GM23338 (cell line): ENCODE measurements at regions not wholly inside any gene's neighbourhood (a gene's known extent, or its start where the extent isn't known, plus 50 kb on each side); places are given as distances from the start of the nearest gene placed in this dataset.

Experiments
- ATAC-seq: fragments of 200-7000 bp; cut with Tn5 transposase; 3 replicates; pipeline ENCODE4 v1.9.1; 2020
- DNase-seq: peaks from one replicate; pipeline ENCODE4 v3.0.0-alpha.2; 2015; ENCODE audit warnings: low spot score
- H2AFZ ChIP-seq: fragments of 200-600 bp; sonication (generic); 2 replicates; pipeline ENCODE4 v1.8.0; 2016; ENCODE audit warnings: antibody characterized with exemption, mild to moderate bottlenecking, moderate library complexity
- H3F3A ChIP-seq: fragments of 200-600 bp; sonication (generic); replicated peaks from 2 replicates; pipeline ENCODE4 v1.8.0; 2017; ENCODE audit warnings: antibody characterized with exemption, mixed run types, low read depth
- H3K27ac ChIP-seq: fragments of 200-600 bp; sonication (generic); 2 replicates; pipeline ENCODE4 v1.6.1; 2016; ENCODE audit warnings: low read depth
- H3K27me3 ChIP-seq: fragments of 200-600 bp; sonication (generic); 2 replicates; pipeline ENCODE4 v1.8.0; 2016; ENCODE audit warnings: mild to moderate bottlenecking, mixed run types, moderate library complexity; ENCODE audit not compliant: insufficient read depth
- H3K36me3 ChIP-seq: fragments of 200-600 bp; sonication (generic); 2 replicates; pipeline ENCODE4 v1.8.0; 2016; ENCODE audit warnings: mild to moderate bottlenecking; ENCODE audit not compliant: insufficient read depth
- H3K4me1 ChIP-seq: fragments of 200-600 bp; sonication (generic); 2 replicates; pipeline ENCODE4 v1.8.0; 2016; ENCODE audit warnings: mild to moderate bottlenecking, moderate library complexity; ENCODE audit not compliant: insufficient read depth
- H3K4me2 ChIP-seq: fragments of 200-600 bp; sonication (generic); 2 replicates; pipeline ENCODE4 v1.7.1; 2017; ENCODE audit warnings: mixed run types
- H3K4me3 ChIP-seq: fragments of 200-600 bp; sonication (generic); 2 replicates; pipeline ENCODE4 v1.6.1; 2016; ENCODE audit warnings: mixed run types
- H3K79me2 ChIP-seq: fragments of 200-600 bp; sonication (generic); replicated peaks from 2 replicates; pipeline ENCODE4 v1.8.0; 2017; ENCODE audit warnings: mild to moderate bottlenecking; ENCODE audit not compliant: insufficient read depth
- H3K9me2 ChIP-seq: fragments of 200-600 bp; sonication (generic); 2 replicates; pipeline ENCODE4 v1.8.0; 2017; ENCODE audit not compliant: insufficient read depth
- H4K20me1 ChIP-seq: fragments of 200-600 bp; sonication (generic); replicated peaks from 2 replicates; pipeline ENCODE4 v1.8.0; 2017; ENCODE audit warnings: mild to moderate bottlenecking; ENCODE audit not compliant: insufficient read depth
- H3K27ac Mint-ChIP-seq: 2 replicates; pipeline ENCODE4 v1.8.0; 2020; ENCODE audit warnings: inconsistent platforms, mild to moderate bottlenecking, moderate library complexity, mixed read lengths
- H3K27me3 Mint-ChIP-seq: 3 replicates; pipeline ENCODE4 v1.8.0; 2022; ENCODE audit warnings: low read depth, mild to moderate bottlenecking, moderate library complexity, mixed read lengths, inconsistent platforms; ENCODE audit not compliant: insufficient read depth, poor library complexity
- H3K36me3 Mint-ChIP-seq: 3 replicates; pipeline ENCODE4 v1.8.0; 2021; ENCODE audit warnings: low read depth, mild to moderate bottlenecking, inconsistent platforms, moderate library complexity, mixed read lengths
- H3K4me1 Mint-ChIP-seq: 3 replicates; pipeline ENCODE4 v1.8.0; 2020; ENCODE audit warnings: mild to moderate bottlenecking, inconsistent platforms, mixed read lengths
- H3K4me3 Mint-ChIP-seq: 3 replicates; pipeline ENCODE4 v1.8.0; 2021; ENCODE audit warnings: moderate library complexity, mild to moderate bottlenecking, inconsistent platforms, mixed read lengths
- H3K9me3 Mint-ChIP-seq: 3 replicates; pipeline ENCODE4 v1.8.0; 2020; ENCODE audit warnings: moderate library complexity, mild to moderate bottlenecking, inconsistent platforms, mixed read lengths
- CREB1 ChIP-seq: fragments of 250-450 bp; sonication (Bioruptor Pico); IDR thresholded peaks from 2 replicates; pipeline ENCODE4 v1.5.0; 2020; ENCODE audit warnings: low read depth, mild to moderate bottlenecking, moderate library complexity
- CTCF ChIP-seq, 2 experiments: fragments of 200-600 bp in 1 of 2; sonication (generic) in 1 of 2; conservative IDR thresholded peaks; 2 replicates each; pipeline versions ENCODE4 v1.5.1 to v1.6.1; 2016 to 2017; ENCODE audit warnings: antibody characterized with exemption in 2 of 2, low read depth in 2 of 2, mild to moderate bottlenecking in 2 of 2, moderate library complexity in 1 of 2
- ETS1 ChIP-seq: IDR thresholded peaks from 2 replicates; pipeline ENCODE4 v1.6.1; 2016; ENCODE audit warnings: antibody characterized with exemption
- EZH2 ChIP-seq: fragments of 200-600 bp; sonication (generic); IDR thresholded peaks from one replicate; pipeline ENCODE4 v1.8.0; 2017; ENCODE audit warnings: antibody characterized with exemption, mild to moderate bottlenecking, low read depth; ENCODE audit not compliant: unreplicated experiment
- EZH2phosphoT487 ChIP-seq: fragments of 200-600 bp; sonication (generic); IDR thresholded peaks from one replicate; pipeline ENCODE4 v1.8.1; 2018; ENCODE audit warnings: antibody characterized with exemption; ENCODE audit not compliant: unreplicated experiment
- JUNB ChIP-seq: IDR thresholded peaks from one replicate; pipeline ENCODE4 v1.6.1; 2016; ENCODE audit warnings: antibody characterized with exemption; ENCODE audit not compliant: unreplicated experiment
- STAT1 ChIP-seq: IDR thresholded peaks from one replicate; pipeline ENCODE4 v1.6.1; 2016; ENCODE audit warnings: antibody characterized with exemption; ENCODE audit not compliant: unreplicated experiment
- ZNF114 ChIP-seq: fragments of 250-450 bp; sonication (Bioruptor Pico); IDR thresholded peaks from 2 replicates; pipeline ENCODE4 v1.5.0; 2020; ENCODE audit warnings: mild to moderate bottlenecking, moderate library complexity
- ZNF462 ChIP-seq: fragments of 250-450 bp; sonication (Bioruptor Pico); IDR thresholded peaks from 2 replicates; pipeline ENCODE4 v1.5.0; 2020; ENCODE audit warnings: mild to moderate bottlenecking, moderate library complexity

DNA sequence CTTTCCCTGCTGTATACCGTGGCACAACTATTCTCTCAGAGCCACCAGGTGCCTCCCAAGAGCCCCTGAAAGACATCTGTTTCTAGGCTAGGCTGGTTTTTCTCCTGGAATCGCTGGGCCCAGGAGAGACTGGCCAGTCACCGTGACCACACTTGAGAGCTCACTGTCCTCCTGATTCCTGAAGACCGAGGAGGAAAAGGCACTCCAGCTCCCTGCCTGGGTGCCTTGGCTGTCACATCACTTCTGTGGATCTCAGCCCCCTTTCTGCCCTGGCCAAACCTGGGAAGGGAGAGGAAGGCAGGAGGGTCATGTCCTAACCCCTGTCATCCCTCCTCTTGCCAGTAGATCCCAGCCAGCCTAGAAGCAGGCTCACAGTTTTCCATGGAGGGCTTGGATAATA, 54.7 kb upstream of the LAS1L start:
- Histone ChIP-seq H3K4me1 (no peaks in the 10 kb centered on the region), H3K9me2 (no peaks in the 10 kb centered on the region), H4K20me1 (no peaks in the 10 kb centered on the region), H2AFZ (no peak overlapping the region), H3K4me2 (no peak overlapping the region), H3K79me2 (no peaks in the 10 kb centered on the region), H3K36me3 (no peaks in the 10 kb centered on the region), H3K27me3 (no peaks in the 10 kb centered on the region), H3K27ac (no peak overlapping the region), H3K4me3 (no peak overlapping the region), H3F3A (no peaks in the 10 kb centered on the region)
- DNase-seq (no peak), ATAC-seq (no peak)
- Mint-ChIP-seq H3K27me3 (peaks cover 2% of the 10 kb centered on the region), H3K9me3 (no peaks in the 10 kb centered on the region), H3K4me1 (peaks cover 9% of the 10 kb centered on the region), H3K27ac (no peak overlapping the region), H3K36me3 (no peaks in the 10 kb centered on the region; the same call in 2 of the 3 replicates), H3K4me3 (no peak overlapping the region)
- TF ChIP-seq ZNF114 (CRISPR knock-in tag) (no peak), EZH2phosphoT487 (no peak), EZH2 (no peak), CREB1 (CRISPR knock-in tag) (no peak), CTCF (conservative IDR thresholded peaks at IDR 0.05; ENCODE audit: low read depth in 2 of 2) (no peak), JUNB (no peak), STAT1 (no peak), ETS1 (no peak)

DNA sequence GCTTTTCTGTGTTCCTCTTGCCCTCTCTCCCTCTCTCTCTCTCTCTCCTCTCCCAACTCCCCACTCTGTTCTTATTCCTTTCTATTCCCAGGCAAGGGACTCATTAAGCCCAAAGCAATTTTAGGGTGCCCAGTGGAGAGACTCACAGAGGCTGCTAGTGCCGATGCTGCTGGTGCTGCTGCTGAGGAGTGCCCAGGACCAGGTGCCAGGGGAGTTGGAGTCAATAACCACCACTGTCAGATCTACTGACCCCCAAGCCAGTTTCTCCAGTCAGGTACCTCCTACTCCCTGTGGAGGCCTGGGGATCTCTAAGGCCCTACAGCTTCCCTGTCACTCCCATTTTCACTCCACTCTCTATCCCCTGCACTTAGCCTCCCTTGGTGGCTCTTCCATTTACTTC, 54.2 kb upstream of the LAS1L start:
- no peaks in the 10 kb centered on the region; the same call in 2 of the 3 replicates for H3K36me3 Mint-ChIP-seq
- no peak overlapping the region for H3K27ac Mint-ChIP-seq
- no peak overlapping the region for H3K4me2 ChIP-seq
- TF ChIP-seq ZNF462 = no peak
- TF ChIP-seq STAT1 = no peak
- TF ChIP-seq EZH2phosphoT487 = no peak
- TF ChIP-seq CREB1 (CRISPR knock-in tag) = no peak
- TF ChIP-seq ETS1 = no peak

More for the DNA sequence above, 54.2 kb upstream of the LAS1L start:
- no peaks in the 10 kb centered on the region for H3F3A ChIP-seq
- no peaks in the 10 kb centered on the region for H4K20me1 ChIP-seq
- no peak overlapping the region for H2AFZ ChIP-seq
- Mint-ChIP-seq H3K4me3 (no peak overlapping the region), H3K9me3 (no peaks in the 10 kb centered on the region), H3K4me1 (peaks cover 9% of the 10 kb centered on the region), H3K27me3 (peaks cover 2% of the 10 kb centered on the region)
- no peaks in the 10 kb centered on the region for H3K36me3 ChIP-seq
- no peak overlapping the region for H3K27ac ChIP-seq
- H3K9me2 ChIP-seq = no peaks in the 10 kb centered on the region
- no peaks in the 10 kb centered on the region for H3K79me2 ChIP-seq
- H3K4me3 ChIP-seq = no peak overlapping the region
- DNase-seq = no peak
- no peaks in the 10 kb centered on the region for H3K27me3 ChIP-seq
- H3K4me1 ChIP-seq = no peaks in the 10 kb centered on the region
- no peak for ATAC-seq
